Anterior cingulate cortex (tissue), 58 donors: ENCODE measurements at regions not wholly inside any gene's neighbourhood (a gene's known extent, or its start where the extent isn't known, plus 50 kb on each side); places are given as distances from the start of the nearest gene placed in this dataset.

ENCODE experiments used
- DNase-seq, 58 donors: peaks; one replicate each; lab custom pipeline; 2025; lab: John Stamatoyannopoulos, UW

GRCh38 chr7:106166651-106167342, 54.7 kb upstream of the SYPL1 start:
- peak in 15 of 58 donors; percentile 2 to 53 (median 18) for DNase-seq

GRCh38 chr7:106165337-106165736, 53.2 kb upstream of the SYPL1 start:
- no peak for DNase-seq

- no peak for DNase-seq
These were observed 51.1 kb upstream of the SYPL1 start for GRCh38 chr7:106163257-106163656.
